ENCODE measurements at regions not wholly inside any gene's neighbourhood (a gene's known extent, or its start where the extent isn't known, plus 50 kb on each side); places are given as distances from the start of the nearest gene placed in this dataset.

DNA sequence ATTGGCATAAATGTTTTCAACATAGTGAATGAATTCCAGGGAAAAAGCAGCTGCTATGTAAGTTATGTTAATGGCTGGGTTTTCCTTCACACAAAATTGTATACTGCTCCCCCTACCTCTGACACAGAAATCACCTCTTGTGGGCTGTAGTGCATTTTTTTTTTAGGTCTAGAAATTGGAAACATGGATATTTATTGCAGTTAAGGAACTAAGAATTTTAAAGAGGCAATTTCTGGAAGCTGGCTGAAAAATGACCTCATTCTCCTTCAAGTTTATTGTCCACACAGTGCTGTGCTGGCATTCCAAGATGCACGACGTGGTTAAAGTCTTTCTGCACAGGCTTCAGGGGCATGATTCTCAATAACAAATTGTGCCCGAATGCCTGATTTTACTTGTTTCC lies 1424.2 kb downstream of the MRPL39 start:
- FAIRE-seq, result no peak
- no peak for DNase-seq (ENCODE audit: low read depth in 1 of 2, low spot score in 2 of 2)
- Histone ChIP-seq H2AFZ (ENCODE audit: low read length) (no peak overlapping the region), H3K18ac (ENCODE audit: extremely low read depth, low read length) (no peak overlapping the region), H3K27me3 (replicated peaks in 1 of 4; ENCODE audit: control insufficient read depth in 3 of 4, extremely low read depth in 1 of 4, insufficient read depth in 3 of 4, low read length in 3 of 4) (no peaks in the 10 kb centered on the region), H2AK5ac (ENCODE audit: low read depth, low read length) (no peak overlapping the region), H4K20me1 (replicated peaks in 1 of 2; ENCODE audit: control insufficient read depth in 1 of 2, insufficient read depth in 2 of 2, low read length in 2 of 2) (no peaks in the 10 kb centered on the region), H3K79me2 (ENCODE audit: control insufficient read depth in 1 of 2, insufficient read depth in 2 of 2, low read length in 2 of 2) (no peaks in the 10 kb centered on the region), H3K4me1 (replicated peaks in 1 of 4; ENCODE audit: control insufficient read depth in 3 of 4, insufficient read depth in 4 of 4, low read length in 3 of 4) (no peaks in the 10 kb centered on the region), H3K27ac (ENCODE audit: low read depth, low read length) (no peak overlapping the region), H3K23me2 (ENCODE audit: low read depth, low read length) (no peaks in the 10 kb centered on the region), H3K14ac (ENCODE audit: insufficient read length) (no peak overlapping the region), H4K8ac (ENCODE audit: extremely low read depth, insufficient read depth, low read length) (no peak overlapping the region), H3K23ac (ENCODE audit: insufficient read length) (no peak overlapping the region), H4K5ac (ENCODE audit: insufficient read length, low read depth, low read length) (no peak overlapping the region), H2BK12ac (ENCODE audit: low read depth, low read length) (no peak overlapping the region), H2BK15ac (ENCODE audit: low read length) (no peak overlapping the region), H2BK5ac (ENCODE audit: low read depth, low read length) (no peak overlapping the region), H2BK20ac (ENCODE audit: low read length) (no peak overlapping the region), H3K56ac (replicated peaks; ENCODE audit: insufficient read length, low read depth, low read length) (no peak overlapping the region), H4K91ac (replicated peaks; ENCODE audit: insufficient read length, low read length) (no peak overlapping the region), H3K4me2 (ENCODE audit: insufficient read depth in 1 of 2, low read depth in 2 of 2, low read length in 2 of 2) (no peak overlapping the region), H3K9ac (replicated peaks in 1 of 4; ENCODE audit: extremely low read depth in 1 of 4, low read depth in 3 of 4, low read length in 3 of 4) (no peak overlapping the region), H3K4me3 (ENCODE audit: extremely low read depth in 1 of 4, insufficient read depth in 2 of 4, low read depth in 3 of 4, low read length in 4 of 4) (no peak overlapping the region), H3K79me1 (ENCODE audit: low read depth, low read length) (no peaks in the 10 kb centered on the region), H3K36me3 (ENCODE audit: control insufficient read depth in 2 of 4, insufficient read depth in 4 of 4, low read length in 3 of 4) (no peaks in the 10 kb centered on the region), H3K4ac (replicated peaks; ENCODE audit: insufficient read length, low read depth, low read length) (no peak overlapping the region), H3K9me3 (ENCODE audit: insufficient read depth in 2 of 2, low read depth in 1 of 2, low read length in 1 of 2) (peaks cover 6 to 22% of the 10 kb centered on the region in 2 experiments; a peak in 1 of 4 replicates), H2BK120ac (replicated peaks; ENCODE audit: low read depth, low read length) (no peak overlapping the region)
- POLR2A ChIA-PET (ENCODE audit: partially characterized antibody), result no interaction called here
- TF ChIP-seq, protein P1, sequence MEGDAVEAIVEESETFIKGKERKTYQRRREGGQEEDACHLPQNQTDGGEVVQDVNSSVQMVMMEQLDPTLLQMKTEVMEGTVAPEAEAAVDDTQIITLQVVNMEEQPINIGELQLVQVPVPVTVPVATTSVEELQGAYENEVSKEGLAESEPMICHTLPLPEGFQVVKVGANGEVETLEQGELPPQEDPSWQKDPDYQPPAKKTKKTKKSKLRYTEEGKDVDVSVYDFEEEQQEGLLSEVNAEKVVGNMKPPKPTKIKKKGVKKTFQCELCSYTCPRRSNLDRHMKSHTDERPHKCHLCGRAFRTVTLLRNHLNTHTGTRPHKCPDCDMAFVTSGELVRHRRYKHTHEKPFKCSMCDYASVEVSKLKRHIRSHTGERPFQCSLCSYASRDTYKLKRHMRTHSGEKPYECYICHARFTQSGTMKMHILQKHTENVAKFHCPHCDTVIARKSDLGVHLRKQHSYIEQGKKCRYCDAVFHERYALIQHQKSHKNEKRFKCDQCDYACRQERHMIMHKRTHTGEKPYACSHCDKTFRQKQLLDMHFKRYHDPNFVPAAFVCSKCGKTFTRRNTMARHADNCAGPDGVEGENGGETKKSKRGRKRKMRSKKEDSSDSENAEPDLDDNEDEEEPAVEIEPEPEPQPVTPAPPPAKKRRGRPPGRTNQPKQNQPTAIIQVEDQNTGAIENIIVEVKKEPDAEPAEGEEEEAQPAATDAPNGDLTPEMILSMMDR (IDR thresholded peaks at IDR 0.05; ENCODE audit: control extremely low read depth in 1 of 3, insufficient read depth in 1 of 3, low read depth in 1 of 3, low read length in 3 of 3), result no peak
- TF ChIP-seq CEBPB (IDR thresholded peaks at IDR 0.05; ENCODE audit: low read depth, low read length), result no peak
- no peak for TF ChIP-seq POLR2AphosphoS5 (IDR thresholded peaks at IDR 0.05; ENCODE audit: low read depth, low read length)
- TF ChIP-seq CREB1 (IDR thresholded peaks at IDR 0.05), result no peak
- TF ChIP-seq RAD21 (IDR thresholded peaks at IDR 0.05 in 1 of 2, conservative IDR thresholded peaks at IDR 0.05 in 1 of 2; ENCODE audit: low read depth in 2 of 2, low read length in 2 of 2), result no peak
- no peak for TF ChIP-seq RXRA (IDR thresholded peaks at IDR 0.05; ENCODE audit: insufficient read depth, low read depth, low read length)
- no peak for TF ChIP-seq ZNF274 (IDR thresholded peaks at IDR 0.05; ENCODE audit: borderline replicate concordance, extremely low read depth, low read length)
- CTCF ChIA-PET (ENCODE audit: partially characterized antibody), result interaction anchor here (0.7 kb wide), 1 partner anchor 449 kb away, joined by 4 read pairs; no protein-coding TSS in a partner anchor
- 95% methylated on average over 3 of the region's 3 CpGs; no CpG with 5 or more reads in 1 of the 2 experiments for WGBS, 2 experiments (ENCODE audit: extremely low coverage in 1 of 2, insufficient coverage in 1 of 2, insufficient read length in 1 of 2, insufficient replicate concordance in 2 of 2, low coverage in 1 of 2, low lambda C conversion rate in 2 of 2, missing lambda C conversion rate in 1 of 2)
